ENCODE measurements at regions not wholly inside any gene's neighbourhood (a gene's known extent, or its start where the extent isn't known, plus 50 kb on each side); places are given as distances from the start of the nearest gene placed in this dataset.

DNA sequence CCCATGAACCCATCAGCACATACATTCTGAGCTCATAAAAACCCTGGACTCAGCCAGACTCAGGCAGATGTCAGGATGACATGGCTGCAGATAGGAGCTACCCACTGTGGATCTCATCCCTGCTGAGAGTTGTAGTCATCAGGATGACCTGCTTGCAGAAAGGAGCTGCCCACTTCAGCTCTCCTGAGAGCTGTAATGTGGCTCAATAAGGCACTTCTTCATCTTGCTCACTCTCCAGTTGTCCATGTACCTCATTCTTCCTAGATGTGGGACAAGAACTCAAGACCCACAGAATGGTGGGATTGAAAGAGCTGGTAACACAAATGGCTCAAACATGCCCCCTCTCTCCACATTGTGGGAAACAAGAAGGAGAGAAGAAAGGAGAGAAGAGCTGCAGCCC lies 58.2 kb downstream of the SLITRK1 start:
- TF ChIP-seq, protein P1, sequence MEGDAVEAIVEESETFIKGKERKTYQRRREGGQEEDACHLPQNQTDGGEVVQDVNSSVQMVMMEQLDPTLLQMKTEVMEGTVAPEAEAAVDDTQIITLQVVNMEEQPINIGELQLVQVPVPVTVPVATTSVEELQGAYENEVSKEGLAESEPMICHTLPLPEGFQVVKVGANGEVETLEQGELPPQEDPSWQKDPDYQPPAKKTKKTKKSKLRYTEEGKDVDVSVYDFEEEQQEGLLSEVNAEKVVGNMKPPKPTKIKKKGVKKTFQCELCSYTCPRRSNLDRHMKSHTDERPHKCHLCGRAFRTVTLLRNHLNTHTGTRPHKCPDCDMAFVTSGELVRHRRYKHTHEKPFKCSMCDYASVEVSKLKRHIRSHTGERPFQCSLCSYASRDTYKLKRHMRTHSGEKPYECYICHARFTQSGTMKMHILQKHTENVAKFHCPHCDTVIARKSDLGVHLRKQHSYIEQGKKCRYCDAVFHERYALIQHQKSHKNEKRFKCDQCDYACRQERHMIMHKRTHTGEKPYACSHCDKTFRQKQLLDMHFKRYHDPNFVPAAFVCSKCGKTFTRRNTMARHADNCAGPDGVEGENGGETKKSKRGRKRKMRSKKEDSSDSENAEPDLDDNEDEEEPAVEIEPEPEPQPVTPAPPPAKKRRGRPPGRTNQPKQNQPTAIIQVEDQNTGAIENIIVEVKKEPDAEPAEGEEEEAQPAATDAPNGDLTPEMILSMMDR (conservative IDR thresholded peaks at IDR 0.05), result no peak
- no peak for TF ChIP-seq ZFX (IDR thresholded peaks at IDR 0.05)
